ENCODE measurements at regions not wholly inside any gene's neighbourhood (a gene's known extent, or its start where the extent isn't known, plus 50 kb on each side); places are given as distances from the start of the nearest gene placed in this dataset.

GRCh38 chr9:26326563-26326962 lies 566.0 kb downstream of the CAAP1 start:
- Histone ChIP-seq H3K36me3 (no peaks in the 10 kb centered on the region), H3K27me3 (peaks cover 0 to 9% (median 0%) of the 10 kb centered on the region in 7 donors), H3K4me1 (no peaks in the 10 kb centered on the region), H3K4me3 (no peak overlapping the region), H3K9me3 (no peaks in the 10 kb centered on the region), H3K27ac (no peak overlapping the region)
- intact Hi-C loops (cut with DNase I), result loop anchor here in 1 of 10 donors (10.0 kb wide), 1 partner anchor 362 kb away; no protein-coding TSS in a partner anchor
- 3 to 4% methylated on average over 3 of the region's 3 CpGs for WGBS, 2 donors
- TF ChIP-seq CTCF (IDR thresholded peaks at IDR 0.05), result peak; percentile 34 to 77 (median 70)
- peak in 1 of 2 donors; percentile 4 for DNase-seq
- no peak for ATAC-seq

- DNase-seq (no peak), ATAC-seq (no peak)
- intact Hi-C loops (cut with DNase I), result loop anchor here in 1 of 10 donors (10.0 kb wide), 1 partner anchor 361 kb away; no protein-coding TSS in a partner anchor
- H3K36me3 ChIP-seq, result no peaks in the 10 kb centered on the region
- H3K4me1 ChIP-seq, result no peaks in the 10 kb centered on the region
- no peak overlapping the region for H3K27ac ChIP-seq
- H3K4me3 ChIP-seq, result no peak overlapping the region
- TF ChIP-seq CTCF (IDR thresholded peaks at IDR 0.05), result no peak
- H3K9me3 ChIP-seq, result no peaks in the 10 kb centered on the region
- peaks cover 0 to 9% (median 0%) of the 10 kb centered on the region in 7 donors for H3K27me3 ChIP-seq
Measured at GRCh38 chr9:26325444-26325829, 567.2 kb downstream of the CAAP1 start.

- TF ChIP-seq CTCF (IDR thresholded peaks at IDR 0.05), result no peak
- H3K4me3 ChIP-seq, result no peak overlapping the region
- intact Hi-C loops (cut with DNase I), result loop anchor here in 1 of 10 donors (10.0 kb wide), 1 partner anchor 360 kb away; no protein-coding TSS in a partner anchor
- H3K9me3 ChIP-seq, result no peaks in the 10 kb centered on the region
- H3K27me3 ChIP-seq, result peaks cover 0 to 9% (median 0%) of the 10 kb centered on the region in 7 donors
- H3K4me1 ChIP-seq, result no peaks in the 10 kb centered on the region
- ATAC-seq (peak in 1 of 8 donors; percentile 55), DNase-seq (no peak)
- H3K27ac ChIP-seq, result no peak overlapping the region
- no peaks in the 10 kb centered on the region for H3K36me3 ChIP-seq
- WGBS, 2 donors, result 41 to 45% methylated on average over 10 of the region's 10 CpGs
Measured at GRCh38 chr9:26324786-26325443, 567.7 kb downstream of the CAAP1 start.

- no peak for TF ChIP-seq CTCF (IDR thresholded peaks at IDR 0.05)
- ATAC-seq, result no peak
Measured at GRCh38 chr9:26321935-26322334, 570.7 kb downstream of the CAAP1 start.

More at GRCh38 chr9:26321935-26322334, 570.7 kb downstream of the CAAP1 start:
- Histone ChIP-seq H3K27me3 (peaks cover 0 to 7% (median 0%) of the 10 kb centered on the region in 7 donors), H3K4me1 (no peaks in the 10 kb centered on the region), H3K9me3 (no peaks in the 10 kb centered on the region), H3K4me3 (no peak overlapping the region), H3K36me3 (no peaks in the 10 kb centered on the region), H3K27ac (no peak overlapping the region)
- intact Hi-C loops (cut with DNase I), result loop anchor here in 1 of 10 donors (10.0 kb wide), 1 partner anchor 357 kb away; no protein-coding TSS in a partner anchor
- DNase-seq, result no peak
- 87 to 90% methylated on average over 3 of the region's 3 CpGs for WGBS, 2 donors
